K562 (cell line): ENCODE measurements at regions not wholly inside any gene's neighbourhood (a gene's known extent, or its start where the extent isn't known, plus 50 kb on each side); places are given as distances from the start of the nearest gene placed in this dataset.

Source experiments
- CEBPG ChIP-seq, 3 experiments: fragments of 200-800 bp in 1 of 3; sonication (Bioruptor generic) in 1 of 3; sonication (generic) in 1 of 3; formaldehyde crosslinking in 1 of 3; IDR thresholded peaks in 2 of 3; conservative IDR thresholded peaks in 1 of 3; 2 replicates each; pipeline versions ENCODE4 v1.6.1 to v1.8.0; 2016 to 2022; ENCODE audit warnings: missing compliant biosample characterization in 2 of 3, missing genetic modification characterization in 2 of 3, mild to moderate bottlenecking in 1 of 3, missing genetic modification reagents in 1 of 3
- CEBPZ ChIP-seq: fragments of 150-350 bp; IDR thresholded peaks from 2 replicates; pipeline ENCODE4 v1.6.1; 2014; ENCODE audit warnings: low read depth, mild to moderate bottlenecking, low read length, borderline replicate concordance
- CTBP1 ChIP-seq: fragments of 450-650 bp; IDR thresholded peaks from 2 replicates; pipeline ENCODE4 v1.6.1; 2016; ENCODE audit warnings: borderline replicate concordance
- ELF2 ChIP-seq: fragments of 250-450 bp; sonication (Bioruptor Pico); IDR thresholded peaks from 2 replicates; pipeline ENCODE4 v1.5.0; 2021; ENCODE audit warnings: mild to moderate bottlenecking
- ESRRB ChIP-seq: fragments of 250-450 bp; sonication (Bioruptor Pico); IDR thresholded peaks from 2 replicates; pipeline ENCODE4 v1.5.0; 2020; ENCODE audit warnings: mild to moderate bottlenecking, moderate library complexity, borderline replicate concordance
- FIP1L1 ChIP-seq: fragments of 200-400 bp; formaldehyde crosslinking; IDR thresholded peaks from 2 replicates; pipeline ENCODE4 v1.6.1; 2018; ENCODE audit warnings: mild to moderate bottlenecking, low read depth, low read length; ENCODE audit not compliant: poor library complexity, severe bottlenecking
- HNRNPLL ChIP-seq: fragments of 200-400 bp; formaldehyde crosslinking; IDR thresholded peaks from 2 replicates; pipeline ENCODE4 v1.6.1; 2017; ENCODE audit warnings: low read length, low read depth, mild to moderate bottlenecking; ENCODE audit not compliant: poor library complexity, severe bottlenecking
- MAZ ChIP-seq, 2 experiments: fragments of 450-650 bp in 1 of 2; sonication (generic) in 1 of 2; formaldehyde crosslinking; IDR thresholded peaks in 1 of 2; conservative IDR thresholded peaks in 1 of 2; 2 replicates each; pipeline versions ENCODE4 v1.4.0 to v1.5.0; 2020; ENCODE audit warnings: mild to moderate bottlenecking in 1 of 2, missing genetic modification reagents in 1 of 2
- MCM3 ChIP-seq: fragments of 450-650 bp; IDR thresholded peaks from 2 replicates; pipeline ENCODE4 v1.6.1; 2016
- NR2C2 ChIP-seq, 2 experiments: fragments of 200-800 bp in 1 of 2; sonication (Bioruptor generic) in 1 of 2; sonication (generic) in 1 of 2; formaldehyde crosslinking in 1 of 2; IDR thresholded peaks; 2 replicates each; pipeline versions ENCODE4 v1.6.1 to v1.8.0; 2016 to 2022; ENCODE audit warnings: mild to moderate bottlenecking in 1 of 2, missing compliant biosample characterization in 1 of 2, missing genetic modification characterization in 1 of 2, missing genetic modification reagents in 1 of 2
- POLR2AphosphoS5 ChIP-seq: IDR thresholded peaks from 2 replicates; pipeline ENCODE4 v1.6.1; 2011; ENCODE audit warnings: mild to moderate bottlenecking, low read depth, low read length, moderate library complexity; ENCODE audit not compliant: control insufficient read depth, insufficient read depth
- PTBP1 ChIP-seq: fragments of 200-400 bp; formaldehyde crosslinking; IDR thresholded peaks from 2 replicates; pipeline ENCODE4 v1.6.1; 2017; ENCODE audit warnings: low read depth, low read length
- RBM17 ChIP-seq: fragments of 200-400 bp; formaldehyde crosslinking; IDR thresholded peaks from 2 replicates; pipeline ENCODE4 v1.6.1; 2017; ENCODE audit warnings: low read depth, mild to moderate bottlenecking, low read length, borderline replicate concordance
- SREBF2 ChIP-seq: sonication (generic); formaldehyde crosslinking; IDR thresholded peaks from 2 replicates; pipeline ENCODE4 v1.4.0; 2020; ENCODE audit warnings: mild to moderate bottlenecking, missing genetic modification reagents
- ZMIZ1 ChIP-seq, 2 experiments: fragments of 150-350 bp in 1 of 2; IDR thresholded peaks; 2 replicates each; pipeline ENCODE4 v1.6.1; 2012 to 2016; ENCODE audit warnings: low read depth in 2 of 2, low read length in 2 of 2, mild to moderate bottlenecking in 1 of 2, moderate library complexity in 1 of 2
- ZNF707 ChIP-seq: fragments of 250-450 bp; sonication (Bioruptor Pico); conservative IDR thresholded peaks from 2 replicates; pipeline ENCODE4 v1.8.0; 2022; ENCODE audit warnings: inconsistent platforms, mild to moderate bottlenecking, moderate library complexity
- TF ChIP-seq, protein P1 (sequence below), 2 experiments: fragments of 250-450 bp in 1 of 2; fragments of 450-650 bp in 1 of 2; sonication (Bioruptor Pico) in 1 of 2; IDR thresholded peaks; 2 replicates each; pipeline versions ENCODE4 v1.6.1 to v1.8.0; 2016 to 2021; ENCODE audit warnings: mild to moderate bottlenecking in 2 of 2, moderate library complexity in 2 of 2, missing compliant biosample characterization in 1 of 2, missing genetic modification characterization in 1 of 2
- TF ChIP-seq, protein P2 (sequence below): fragments of 450-650 bp; formaldehyde crosslinking; IDR thresholded peaks from 2 replicates; pipeline ENCODE4 v1.4.0; 2022; ENCODE audit warnings: mild to moderate bottlenecking, moderate library complexity

DNA sequence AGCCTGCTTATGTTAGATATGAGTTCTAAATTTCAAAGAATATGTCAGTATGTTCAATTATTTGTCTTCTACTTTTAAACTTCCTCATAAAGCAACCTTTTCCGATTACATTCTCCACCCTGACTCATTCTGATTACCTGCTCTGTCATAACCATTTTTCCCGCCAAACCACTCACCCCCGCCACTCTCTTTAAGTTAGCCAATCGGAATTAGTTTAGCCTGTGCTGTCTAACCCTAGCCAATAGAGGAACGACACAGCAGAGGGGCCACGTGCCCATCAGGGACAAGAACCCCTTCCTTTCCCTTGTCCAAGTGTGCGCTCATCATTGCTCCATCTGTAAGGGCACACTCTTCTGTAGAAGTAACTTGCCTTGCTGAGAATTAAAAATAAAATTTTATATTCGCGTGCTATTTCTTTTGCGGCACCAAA lies 91.4 kb downstream of the CCDC71L start (continued):
- TF ChIP-seq CEBPG (CRISPR knock-in tag; IDR thresholded peaks at IDR 0.05) (no peak), CEBPG (tag; conservative IDR thresholded peaks at IDR 0.05 in 1 of 2, IDR thresholded peaks at IDR 0.05 in 1 of 2) (no peak), ZNF707 (CRISPR knock-in tag) (peak; percentile 72; the same call in 1 of the 2 replicates), MCM3 (no peak), ZMIZ1 (IDR thresholded peaks at IDR 0.05; ENCODE audit: low read depth in 2 of 2, low read length in 2 of 2) (no peak), HNRNPLL (no peak), NR2C2 (CRISPR knock-in tag; IDR thresholded peaks at IDR 0.05) (no peak), NR2C2 (tag; IDR thresholded peaks at IDR 0.05) (peak; percentile 67; the same call in 1 of the 2 replicates), POLR2AphosphoS5 (no peak), FIP1L1 (no peak), ESRRB (CRISPR knock-in tag) (no peak), PTBP1 (no peak), ELF2 (CRISPR knock-in tag) (peak; percentile 49; the same call in 1 of the 2 replicates), MAZ (CRISPR knock-in tag; conservative IDR thresholded peaks at IDR 0.05 in 1 of 2, IDR thresholded peaks at IDR 0.05 in 1 of 2) (0 out of 4 replicates have a peak, but pooled peaks have one; percentile 11 to 45), CEBPZ (no peak), SREBF2 (no peak), RBM17 (no peak), CTBP1 (no peak)
- TF ChIP-seq, protein P1, sequence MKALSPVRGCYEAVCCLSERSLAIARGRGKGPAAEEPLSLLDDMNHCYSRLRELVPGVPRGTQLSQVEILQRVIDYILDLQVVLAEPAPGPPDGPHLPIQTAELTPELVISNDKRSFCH (CRISPR knock-in tag; IDR thresholded peaks at IDR 0.05) = peak; percentile 79
- TF ChIP-seq, protein P1 (tag; IDR thresholded peaks at IDR 0.05) = peak; percentile 62; the same call in 1 of the 2 replicates
- TF ChIP-seq, protein P2, sequence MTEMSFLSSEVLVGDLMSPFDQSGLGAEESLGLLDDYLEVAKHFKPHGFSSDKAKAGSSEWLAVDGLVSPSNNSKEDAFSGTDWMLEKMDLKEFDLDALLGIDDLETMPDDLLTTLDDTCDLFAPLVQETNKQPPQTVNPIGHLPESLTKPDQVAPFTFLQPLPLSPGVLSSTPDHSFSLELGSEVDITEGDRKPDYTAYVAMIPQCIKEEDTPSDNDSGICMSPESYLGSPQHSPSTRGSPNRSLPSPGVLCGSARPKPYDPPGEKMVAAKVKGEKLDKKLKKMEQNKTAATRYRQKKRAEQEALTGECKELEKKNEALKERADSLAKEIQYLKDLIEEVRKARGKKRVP (CRISPR knock-in tag) = peak; percentile 77
